Lower lobe of right lung (tissue), 2 donors: ENCODE measurements at regions not wholly inside any gene's neighbourhood (a gene's known extent, or its start where the extent isn't known, plus 50 kb on each side); places are given as distances from the start of the nearest gene placed in this dataset.

Experiments
- ATAC-seq, 2 donors: fragments of 200-7000 bp; cut with Tn5 transposase; one replicate each; pipeline ENCODE4 v1.9.1; 2020 to 2022; ENCODE audit warnings: mild to moderate bottlenecking in 2 of 2, moderate library complexity in 2 of 2
- DNase-seq: peaks from one replicate; pipeline ENCODE4 v3.0.0-alpha.2; 2020
- H3K27ac ChIP-seq: fragments of 200-600 bp; one replicate; pipeline ENCODE4 v1.8.0; 2022
- H3K27me3 ChIP-seq: fragments of 200-600 bp; one replicate; pipeline ENCODE4 v1.8.0; 2022; ENCODE audit warnings: low read depth
- H3K36me3 ChIP-seq: fragments of 200-600 bp; one replicate; pipeline ENCODE4 v1.8.0; 2022; ENCODE audit warnings: mild to moderate bottlenecking
- H3K4me1 ChIP-seq: fragments of 200-600 bp; one replicate; pipeline ENCODE4 v1.8.0; 2022
- H3K4me3 ChIP-seq: fragments of 200-600 bp; one replicate; pipeline ENCODE4 v1.8.0; 2022; ENCODE audit warnings: mild to moderate bottlenecking
- H3K9me3 ChIP-seq: fragments of 200-600 bp; one replicate; pipeline ENCODE4 v1.8.0; 2022
- CTCF ChIP-seq: fragments of 200-600 bp; IDR thresholded peaks from one replicate; pipeline ENCODE4 v1.8.0; 2022; ENCODE audit warnings: antibody characterized with exemption, mild to moderate bottlenecking
- intact Hi-C: fragments of 100-400 bp; cut with DNase I; formaldehyde crosslinking; loops from one replicate; pipeline ENCODE4 v1.11.0; 2022
- donor health status: DM: no; HTN: yes; CAD: no; lungs with severe emphysema.

GRCh38 chr14:57085043-57085442 lies 183.7 kb downstream of the EXOC5 start:
- Histone ChIP-seq H3K27ac (no peak overlapping the region), H3K4me3 (no peak overlapping the region), H3K4me1 (no peaks in the 10 kb centered on the region), H3K9me3 (no peaks in the 10 kb centered on the region), H3K36me3 (no peaks in the 10 kb centered on the region), H3K27me3 (no peaks in the 10 kb centered on the region)
- intact Hi-C loops = no loop called here
- no peak for ATAC-seq
- TF ChIP-seq CTCF = no peak
- DNase-seq = no peak

DNA sequence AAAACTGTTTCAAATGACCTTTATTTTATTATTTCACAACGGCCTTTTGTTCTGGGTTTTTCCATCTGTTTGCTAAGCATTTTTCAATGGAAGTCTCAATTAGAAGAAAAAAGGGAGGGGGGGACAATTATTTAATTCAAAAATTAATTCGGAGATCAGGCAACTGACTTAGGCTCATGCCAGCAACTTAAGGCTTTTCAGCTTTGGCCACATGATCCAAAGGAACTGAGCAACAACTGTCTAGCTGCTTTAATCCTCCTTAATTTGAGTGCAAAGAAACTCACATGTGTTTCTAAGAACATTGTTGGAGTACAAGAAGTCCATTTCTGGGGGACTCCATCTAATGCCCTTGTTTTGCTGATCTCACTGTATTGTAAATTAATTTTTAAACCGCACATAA lies 188.0 kb downstream of the EXOC5 start:
- H3K36me3 ChIP-seq = no peaks in the 10 kb centered on the region
- intact Hi-C loops = no loop called here
- H3K27ac ChIP-seq = no peak overlapping the region
- H3K9me3 ChIP-seq = no peaks in the 10 kb centered on the region
- H3K27me3 ChIP-seq = no peaks in the 10 kb centered on the region
- ATAC-seq (no peak), DNase-seq (no peak)
- no peak overlapping the region for H3K4me3 ChIP-seq
- TF ChIP-seq CTCF = no peak
- no peaks in the 10 kb centered on the region for H3K4me1 ChIP-seq

DNA sequence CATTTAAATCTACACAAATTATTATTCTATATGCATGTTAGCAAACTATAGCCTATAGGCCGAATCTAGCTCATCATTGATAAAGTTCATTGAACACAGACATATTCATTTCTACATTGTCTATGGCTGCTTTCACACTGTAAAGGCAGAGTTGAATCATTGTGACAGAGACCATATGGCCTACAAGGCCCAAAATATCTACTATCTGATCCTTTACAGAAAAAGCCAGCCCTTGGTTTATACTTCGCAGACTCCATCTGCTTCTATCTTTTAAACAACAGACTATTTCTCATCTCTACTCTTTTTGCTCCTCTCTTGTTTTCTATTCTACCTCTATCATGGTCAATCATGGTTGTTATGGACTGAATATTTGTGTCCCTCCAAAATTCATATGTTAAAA lies 190.7 kb downstream of the EXOC5 start:
- DNase-seq = no peak
- TF ChIP-seq CTCF = no peak
- intact Hi-C loops = no loop called here
- H3K4me3 ChIP-seq = no peak overlapping the region
- no peaks in the 10 kb centered on the region for H3K27me3 ChIP-seq
- H3K27ac ChIP-seq = no peak overlapping the region
- H3K9me3 ChIP-seq = no peaks in the 10 kb centered on the region
- ATAC-seq = no peak
- H3K36me3 ChIP-seq = no peaks in the 10 kb centered on the region
- no peaks in the 10 kb centered on the region for H3K4me1 ChIP-seq

DNA sequence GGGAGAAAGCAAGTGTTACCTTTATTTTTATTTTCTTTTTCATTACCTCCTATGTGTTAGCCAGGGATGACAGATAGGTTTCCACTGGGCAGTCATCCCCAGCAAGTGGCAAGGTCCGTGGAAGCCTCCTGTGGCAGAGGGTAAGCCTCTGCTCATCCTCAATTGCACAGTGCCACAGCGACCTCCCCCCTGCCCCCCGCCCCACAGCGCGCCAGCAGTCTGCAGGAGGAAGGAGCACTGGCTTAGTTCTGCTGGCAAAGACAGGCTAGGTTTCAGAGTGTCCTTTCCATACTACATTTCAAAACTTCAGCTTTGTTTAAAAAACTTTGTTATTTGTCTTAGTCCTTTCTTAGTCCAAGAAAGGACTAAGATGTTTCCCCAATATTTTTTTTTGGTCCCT lies 194.7 kb downstream of the EXOC5 start:
- no peaks in the 10 kb centered on the region for H3K36me3 ChIP-seq
- H3K4me3 ChIP-seq = no peak overlapping the region
- no peaks in the 10 kb centered on the region for H3K27me3 ChIP-seq
- no peaks in the 10 kb centered on the region for H3K9me3 ChIP-seq
- ATAC-seq (no peak), DNase-seq (no peak)
- intact Hi-C loops = no loop called here
- no peak for TF ChIP-seq CTCF
- no peaks in the 10 kb centered on the region for H3K4me1 ChIP-seq
- H3K27ac ChIP-seq = no peak overlapping the region

DNA sequence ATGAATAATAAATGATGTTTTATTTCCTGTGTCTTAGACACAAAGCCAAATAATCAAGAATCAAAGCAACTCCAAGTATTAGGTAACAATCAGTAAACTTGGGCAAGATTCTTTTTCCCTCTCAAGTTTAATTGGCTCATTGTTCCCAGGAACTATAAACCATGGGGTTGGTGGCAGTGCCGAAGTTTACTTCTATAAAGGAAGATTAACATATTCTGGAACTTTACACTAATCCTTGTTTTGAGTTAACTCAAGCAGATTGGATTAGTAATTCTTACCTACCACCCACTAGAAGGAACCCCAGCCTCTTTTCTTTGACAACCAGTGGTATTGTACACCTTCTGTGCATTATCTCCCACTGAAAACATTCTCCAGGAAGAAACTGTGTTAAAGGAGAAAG lies 197.1 kb downstream of the EXOC5 start:
- H3K36me3 ChIP-seq = no peaks in the 10 kb centered on the region
- H3K4me1 ChIP-seq = no peaks in the 10 kb centered on the region
- no peak overlapping the region for H3K27ac ChIP-seq
- no peak for DNase-seq
- intact Hi-C loops = no loop called here
- H3K4me3 ChIP-seq = no peak overlapping the region
- no peaks in the 10 kb centered on the region for H3K9me3 ChIP-seq
- TF ChIP-seq CTCF = no peak
- no peak for ATAC-seq
- H3K27me3 ChIP-seq = peaks cover 18% of the 10 kb centered on the region

DNA sequence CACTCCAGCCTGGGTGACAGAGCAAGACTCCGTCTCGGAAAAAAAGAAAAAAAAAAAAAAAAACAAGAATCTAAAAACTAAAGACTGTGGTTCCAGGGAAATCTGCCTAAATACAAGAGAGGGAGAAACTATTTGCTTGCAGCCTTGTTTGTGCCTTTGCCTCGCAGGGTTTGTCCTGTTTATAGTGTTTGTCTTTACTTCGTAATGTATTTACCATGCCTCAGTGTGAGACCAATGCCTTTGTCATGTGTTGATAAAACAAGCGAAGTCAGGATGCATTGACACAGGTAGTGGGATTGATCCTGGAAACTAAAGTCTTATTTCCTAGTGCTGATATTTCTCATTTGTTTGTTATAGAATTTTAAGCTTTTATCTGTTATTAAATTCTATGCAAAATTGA lies 199.0 kb downstream of the EXOC5 start:
- H3K27ac ChIP-seq = no peak overlapping the region
- no peak overlapping the region for H3K4me3 ChIP-seq
- DNase-seq (no peak), ATAC-seq (no peak)
- TF ChIP-seq CTCF = no peak
- no peaks in the 10 kb centered on the region for H3K36me3 ChIP-seq
- peaks cover 18% of the 10 kb centered on the region for H3K27me3 ChIP-seq
- no peaks in the 10 kb centered on the region for H3K4me1 ChIP-seq
- no peaks in the 10 kb centered on the region for H3K9me3 ChIP-seq
- intact Hi-C loops = no loop called here
